SK-N-SH treated with all-trans-retinoic acid at 6 μM for 48 hours (cell line): ENCODE measurements at regions not wholly inside any gene's neighbourhood (a gene's known extent, or its start where the extent isn't known, plus 50 kb on each side); places are given as distances from the start of the nearest gene placed in this dataset.

Experiments used
- ARNTL ChIP-seq: fragments of 450-650 bp; formaldehyde crosslinking; IDR thresholded peaks from 2 replicates; pipeline ENCODE4 v1.5.0; 2020; ENCODE audit warnings: low read depth, mild to moderate bottlenecking, moderate library complexity, borderline replicate concordance
- TCF4 ChIP-seq: fragments of 250-450 bp; sonication (Bioruptor Pico); IDR thresholded peaks from 2 replicates; pipeline ENCODE4 v1.8.0; 2021; ENCODE audit warnings: mild to moderate bottlenecking, moderate library complexity, borderline replicate concordance

DNA sequence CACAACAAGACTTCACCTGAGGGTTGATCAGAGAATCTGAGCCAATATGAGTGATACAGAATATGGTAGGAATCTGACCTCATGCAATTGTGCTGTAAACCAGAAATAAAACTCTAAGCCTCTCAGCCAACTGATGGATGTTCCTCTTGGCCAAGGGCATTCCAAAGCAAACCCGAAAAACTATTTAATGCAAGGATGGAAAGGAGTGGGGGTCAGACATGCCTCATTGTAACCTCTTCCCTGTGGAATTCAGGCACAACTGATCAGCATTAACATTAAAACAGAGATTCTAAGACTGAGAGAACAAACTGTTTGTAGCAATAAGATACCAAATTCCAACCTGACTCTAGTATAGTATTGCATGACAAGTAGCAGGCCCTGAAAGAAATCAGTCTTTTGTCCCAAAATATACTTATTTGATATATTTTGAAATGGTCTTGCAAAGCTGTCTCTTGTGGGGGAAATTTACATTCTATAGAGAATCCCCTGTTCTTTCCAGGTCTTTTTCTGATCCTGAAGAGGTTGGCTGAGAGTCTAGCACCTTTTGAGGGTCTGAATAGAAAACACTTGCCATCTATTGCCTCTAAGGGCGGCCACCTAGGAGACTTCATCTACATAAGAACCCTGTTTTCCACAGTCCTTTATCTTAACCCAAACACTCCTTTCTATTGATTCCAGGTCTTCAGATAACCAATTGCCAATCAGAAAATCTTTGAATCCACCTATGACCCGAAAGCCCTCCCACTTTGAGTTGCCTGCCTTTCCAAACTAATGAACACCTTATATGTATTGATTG, 50.4 kb upstream of the WDR11 start:
- no peak for TF ChIP-seq ARNTL
- TF ChIP-seq TCF4 (CRISPR knock-in tag) = no peak
